Gastrocnemius medialis (tissue), 4 donors: ENCODE measurements at regions not wholly inside any gene's neighbourhood (a gene's known extent, or its start where the extent isn't known, plus 50 kb on each side); places are given as distances from the start of the nearest gene placed in this dataset.

Experiments used
- ATAC-seq, 2 donors: fragments of 150-250 bp; one replicate each; pipeline ENCODE4 v1.9.1; 2016
- DNase-seq, 2 donors: peaks; one replicate each; pipeline ENCODE4 v3.0.0-alpha.2; 2019
- H3K27ac ChIP-seq, 4 donors: fragments of 200-600 bp; sonication (generic); 1 replicate in 1 of 4; 2 replicates in 3 of 4; pipeline ENCODE4 v1.5.1; 2016 to 2018; ENCODE audit warnings: mild to moderate bottlenecking in 2 of 4, moderate library complexity in 1 of 4
- H3K27me3 ChIP-seq, 3 donors: fragments of 200-600 bp; sonication (generic) in 2 of 3; 1 replicate in 1 of 3; 2 replicates in 2 of 3; pipeline versions ENCODE4 v1.5.1 to v1.6.0; 2016 to 2019; ENCODE audit warnings: mild to moderate bottlenecking in 1 of 3, moderate library complexity in 1 of 3
- H3K36me3 ChIP-seq, 2 donors: fragments of 200-600 bp; sonication (generic) in 1 of 2; one replicate each; pipeline ENCODE4 v1.5.1; 2017 to 2018
- H3K4me1 ChIP-seq, 2 donors: fragments of 200-600 bp; sonication (generic) in 1 of 2; one replicate each; pipeline ENCODE4 v1.5.1; 2016 to 2017; ENCODE audit warnings: mild to moderate bottlenecking in 2 of 2
- H3K4me3 ChIP-seq, 4 donors: fragments of 200-600 bp; sonication (generic) in 3 of 4; 1 replicate in 1 of 4; 2 replicates in 3 of 4; pipeline ENCODE4 v1.5.1; 2016 to 2019; ENCODE audit warnings: mild to moderate bottlenecking in 2 of 4
- H3K9me3 ChIP-seq, 3 donors: fragments of 200-600 bp; sonication (generic) in 2 of 3; 1 replicate in 1 of 3; 2 replicates in 2 of 3; pipeline ENCODE4 v1.5.1; 2016 to 2019
- CTCF ChIP-seq, 5 experiments: fragments of 450-650 bp in 3 of 5; fragments of 200-600 bp in 2 of 5; sonication (generic) in 2 of 5; IDR thresholded peaks in 4 of 5; conservative IDR thresholded peaks in 1 of 5; 1 replicate in 4 of 5; 2 replicates in 1 of 5; pipeline ENCODE4 v1.5.1; 2016 to 2019; ENCODE audit warnings: antibody characterized with exemption in 5 of 5, mild to moderate bottlenecking in 3 of 5, moderate library complexity in 3 of 5
- POLR2A ChIP-seq, 2 donors: fragments of 450-650 bp; IDR thresholded peaks; one replicate each; pipeline ENCODE4 v1.6.1; 2017; ENCODE audit warnings: antibody characterized with exemption in 2 of 2, mild to moderate bottlenecking in 2 of 2, moderate library complexity in 2 of 2
- in situ Hi-C, 4 donors: fragments of 200-750 bp; cut with MboI; loops; one replicate each; pipeline versions ENCODE4 v1.15.0 to v1.8.0; 2017; ENCODE audit warnings: low sequenced_read_pairs in 4 of 4
- intact Hi-C: fragments of 100-400 bp; cut with DNase I; formaldehyde crosslinking; loops from one replicate; pipeline ENCODE4 v1.15.1; 2023; ENCODE audit warnings: low total_unique reads

- H3K4me1 ChIP-seq = no peaks in the 10 kb centered on the region
- no peak overlapping the region for H3K4me3 ChIP-seq
- intact Hi-C loops = no loop called here
- DNase-seq (no peak), ATAC-seq (no peak)
- H3K36me3 ChIP-seq = no peaks in the 10 kb centered on the region
- no peaks in the 10 kb centered on the region for H3K27me3 ChIP-seq
- in situ Hi-C loops = no loop called here
- H3K9me3 ChIP-seq = no peaks in the 10 kb centered on the region
- no peak overlapping the region for H3K27ac ChIP-seq
- TF ChIP-seq CTCF (IDR thresholded peaks at IDR 0.05 in 4 of 5, conservative IDR thresholded peaks at IDR 0.05 in 1 of 5) = no peak
- no peak for TF ChIP-seq POLR2A (IDR thresholded peaks at IDR 0.05)
Measured at GRCh38 chr5:42301349-42301748, 121.9 kb upstream of the GHR start.

- TF ChIP-seq POLR2A (IDR thresholded peaks at IDR 0.05) (no peak), CTCF (IDR thresholded peaks at IDR 0.05 in 4 of 5, conservative IDR thresholded peaks at IDR 0.05 in 1 of 5) (no peak)
- Histone ChIP-seq H3K9me3 (no peaks in the 10 kb centered on the region), H3K4me1 (no peaks in the 10 kb centered on the region), H3K36me3 (no peaks in the 10 kb centered on the region), H3K4me3 (no peak overlapping the region), H3K27ac (no peak overlapping the region), H3K27me3 (no peaks in the 10 kb centered on the region)
- ATAC-seq (no peak), DNase-seq (no peak)
- in situ Hi-C loops = no loop called here
- intact Hi-C loops = no loop called here
Measured at GRCh38 chr5:42302186-42302585, 121.1 kb upstream of the GHR start.

GRCh38 chr5:42306287-42306686 lies 117.0 kb upstream of the GHR start:
- no peak overlapping the region for H3K27ac ChIP-seq
- intact Hi-C loops = no loop called here
- H3K4me3 ChIP-seq = no peak overlapping the region
- in situ Hi-C loops = no loop called here
- no peak for TF ChIP-seq CTCF (IDR thresholded peaks at IDR 0.05 in 4 of 5, conservative IDR thresholded peaks at IDR 0.05 in 1 of 5)
- no peak for TF ChIP-seq POLR2A (IDR thresholded peaks at IDR 0.05)
- no peaks in the 10 kb centered on the region for H3K27me3 ChIP-seq
- H3K4me1 ChIP-seq = no peaks in the 10 kb centered on the region
- peak in 1 of 2 donors; percentile 36 for ATAC-seq
- H3K9me3 ChIP-seq = no peaks in the 10 kb centered on the region
- DNase-seq = peak in 1 of 2 donors; percentile 15
- no peaks in the 10 kb centered on the region for H3K36me3 ChIP-seq

GRCh38 chr5:42309865-42310264 lies 113.4 kb upstream of the GHR start:
- Histone ChIP-seq H3K27ac (no peak overlapping the region), H3K9me3 (no peaks in the 10 kb centered on the region), H3K4me3 (no peak overlapping the region), H3K4me1 (no peaks in the 10 kb centered on the region), H3K27me3 (no peaks in the 10 kb centered on the region), H3K36me3 (no peaks in the 10 kb centered on the region)
- TF ChIP-seq POLR2A (IDR thresholded peaks at IDR 0.05) (no peak), CTCF (IDR thresholded peaks at IDR 0.05 in 4 of 5, conservative IDR thresholded peaks at IDR 0.05 in 1 of 5) (no peak)
- no peak for DNase-seq
- intact Hi-C loops = loop anchor here (5.0 kb wide), 1 partner anchor 457 kb away; no protein-coding TSS in a partner anchor
- ATAC-seq = peak in 1 of 2 donors; percentile 46
- in situ Hi-C loops = no loop called here

GRCh38 chr5:42315214-42315613 lies 108.0 kb upstream of the GHR start:
- ATAC-seq (no peak), DNase-seq (no peak)
- Histone ChIP-seq H3K27me3 (no peaks in the 10 kb centered on the region), H3K4me3 (no peak overlapping the region), H3K9me3 (no peaks in the 10 kb centered on the region), H3K36me3 (no peaks in the 10 kb centered on the region), H3K27ac (no peak overlapping the region), H3K4me1 (no peaks in the 10 kb centered on the region)
- intact Hi-C loops (no loop called here), in situ Hi-C loops (no loop called here)
- TF ChIP-seq POLR2A (IDR thresholded peaks at IDR 0.05) (no peak), CTCF (IDR thresholded peaks at IDR 0.05 in 4 of 5, conservative IDR thresholded peaks at IDR 0.05 in 1 of 5) (no peak)
